ENCODE measurements at regions not wholly inside any gene's neighbourhood (a gene's known extent, or its start where the extent isn't known, plus 50 kb on each side); places are given as distances from the start of the nearest gene placed in this dataset.
A peak's percentile ranks its signal among the peaks of the same experiment; 100 is the strongest.

DNA sequence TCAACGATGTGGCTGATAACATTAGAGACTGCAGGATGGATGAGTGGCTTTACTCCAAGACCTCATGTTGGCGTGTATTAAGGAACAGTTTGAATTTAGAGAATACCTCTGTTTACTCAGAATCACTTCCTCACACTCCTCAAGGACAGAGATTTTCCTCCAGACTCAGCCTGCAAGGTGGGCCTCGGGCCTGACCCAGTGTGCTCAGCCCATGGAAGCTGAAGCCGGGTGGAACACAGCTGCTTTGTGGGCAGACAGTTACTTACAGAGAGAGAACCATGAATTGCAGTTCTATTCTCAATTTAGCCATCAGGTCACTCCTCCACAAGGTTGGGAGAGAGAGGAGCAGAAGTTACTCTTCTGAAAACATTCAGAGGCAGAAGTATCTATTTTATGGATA, 135.8 kb downstream of the SNX19 start:
- TF ChIP-seq POLR2AphosphoS5 (IDR thresholded peaks at IDR 0.05; ENCODE audit: low read depth, low read length) (no peak), TCF7L2 (IDR thresholded peaks at IDR 0.05; ENCODE audit: low read depth, low read length) (no peak), REST (IDR thresholded peaks at IDR 0.05; ENCODE audit: insufficient read depth in 1 of 2, low read depth in 2 of 2, low read length in 1 of 2) (no peak), SIN3A (IDR thresholded peaks at IDR 0.05; ENCODE audit: borderline replicate concordance, insufficient read depth, low read depth, low read length) (no peak)
- TF ChIP-seq, protein P1, sequence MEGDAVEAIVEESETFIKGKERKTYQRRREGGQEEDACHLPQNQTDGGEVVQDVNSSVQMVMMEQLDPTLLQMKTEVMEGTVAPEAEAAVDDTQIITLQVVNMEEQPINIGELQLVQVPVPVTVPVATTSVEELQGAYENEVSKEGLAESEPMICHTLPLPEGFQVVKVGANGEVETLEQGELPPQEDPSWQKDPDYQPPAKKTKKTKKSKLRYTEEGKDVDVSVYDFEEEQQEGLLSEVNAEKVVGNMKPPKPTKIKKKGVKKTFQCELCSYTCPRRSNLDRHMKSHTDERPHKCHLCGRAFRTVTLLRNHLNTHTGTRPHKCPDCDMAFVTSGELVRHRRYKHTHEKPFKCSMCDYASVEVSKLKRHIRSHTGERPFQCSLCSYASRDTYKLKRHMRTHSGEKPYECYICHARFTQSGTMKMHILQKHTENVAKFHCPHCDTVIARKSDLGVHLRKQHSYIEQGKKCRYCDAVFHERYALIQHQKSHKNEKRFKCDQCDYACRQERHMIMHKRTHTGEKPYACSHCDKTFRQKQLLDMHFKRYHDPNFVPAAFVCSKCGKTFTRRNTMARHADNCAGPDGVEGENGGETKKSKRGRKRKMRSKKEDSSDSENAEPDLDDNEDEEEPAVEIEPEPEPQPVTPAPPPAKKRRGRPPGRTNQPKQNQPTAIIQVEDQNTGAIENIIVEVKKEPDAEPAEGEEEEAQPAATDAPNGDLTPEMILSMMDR (IDR thresholded peaks at IDR 0.05), result no peak
- Histone ChIP-seq H3K4me1 (ENCODE audit: control insufficient read depth, insufficient read depth, low read length) (peaks cover 11% of the 10 kb centered on the region; the same call in 1 of the 2 replicates), H3K9me3 (ENCODE audit: control insufficient read depth, insufficient read depth, low read depth, low read length) (no peaks in the 10 kb centered on the region), H3K27ac (ENCODE audit: low read length) (peak overlapping the region; percentile 25; the same call in 1 of the 2 replicates), H3K36me3 (ENCODE audit: control insufficient read depth, insufficient read depth, low read length) (no peaks in the 10 kb centered on the region), H3K4me3 (ENCODE audit: low read depth in 2 of 2, low read length in 2 of 2) (no peak overlapping the region), H3K27me3 (ENCODE audit: control insufficient read depth, insufficient read depth, low read length) (no peaks in the 10 kb centered on the region)
- no TSS peak for BruUV-seq (replicated peaks)
- ChIA-PET POLR2A (no interaction called here), CTCF (interaction anchor here (0.7 kb wide), 1 partner anchor 349 kb away, joined by 3 read pairs; no protein-coding TSS in a partner anchor)
- intact Hi-C loops (cut with micrococcal nuclease; ENCODE audit: unreplicated experiment) (no loop called here), in situ Hi-C loops (cut with HindIII; ENCODE audit: low pct_unique_long_range_greater_than_20kb, low sequenced_read_pairs) (no loop called here)
- DNase-seq (ENCODE audit: low read depth, low spot score) (no peak), ATAC-seq (no peak)

GRCh38 chr11:130781931-130782330, 134.3 kb downstream of the SNX19 start:
- ChIA-PET POLR2A (interaction anchor here (0.5 to 1.1 kb wide), 2 partner anchors 55 to 402 kb away, joined by 3 to 4 read pairs; no protein-coding TSS in a partner anchor), CTCF (no interaction called here)
- Histone ChIP-seq H3K27me3 (ENCODE audit: control insufficient read depth, insufficient read depth, low read length) (no peaks in the 10 kb centered on the region), H3K36me3 (ENCODE audit: control insufficient read depth, insufficient read depth, low read length) (no peaks in the 10 kb centered on the region), H3K9me3 (ENCODE audit: control insufficient read depth, insufficient read depth, low read depth, low read length) (no peaks in the 10 kb centered on the region), H3K4me3 (ENCODE audit: low read depth in 2 of 2, low read length in 2 of 2) (no peak overlapping the region), H3K27ac (ENCODE audit: low read length) (peak overlapping the region; percentile 50; the same call in 1 of the 2 replicates), H3K4me1 (ENCODE audit: control insufficient read depth, insufficient read depth, low read length) (peaks cover 11% of the 10 kb centered on the region; the same call in 1 of the 2 replicates)
- peak; percentile 64; the same call in 1 of the 2 replicates for ATAC-seq
- in situ Hi-C loops (cut with HindIII; ENCODE audit: low pct_unique_long_range_greater_than_20kb, low sequenced_read_pairs), result no loop called here
- no TSS peak for BruUV-seq (replicated peaks)
- intact Hi-C loops (cut with micrococcal nuclease; ENCODE audit: unreplicated experiment), result no loop called here
- TF ChIP-seq POLR2AphosphoS5 (IDR thresholded peaks at IDR 0.05; ENCODE audit: low read depth, low read length), result no peak
- TF ChIP-seq SIN3A (IDR thresholded peaks at IDR 0.05; ENCODE audit: borderline replicate concordance, insufficient read depth, low read depth, low read length), result no peak
- TF ChIP-seq, protein P1 (IDR thresholded peaks at IDR 0.05), result no peak
- no peak for TF ChIP-seq TCF7L2 (IDR thresholded peaks at IDR 0.05; ENCODE audit: low read depth, low read length)
- DNase-seq (ENCODE audit: low read depth, low spot score), result no peak

Measured in Panc1 (cell line).